ENCODE measurements at regions not wholly inside any gene's neighbourhood (a gene's known extent, or its start where the extent isn't known, plus 50 kb on each side); places are given as distances from the start of the nearest gene placed in this dataset.
"Not testable (repeated sequence)": the region's sequence is repeated elsewhere in the genome, so short reads cannot be mapped to it uniquely, and the experiment has no call there.

DNA sequence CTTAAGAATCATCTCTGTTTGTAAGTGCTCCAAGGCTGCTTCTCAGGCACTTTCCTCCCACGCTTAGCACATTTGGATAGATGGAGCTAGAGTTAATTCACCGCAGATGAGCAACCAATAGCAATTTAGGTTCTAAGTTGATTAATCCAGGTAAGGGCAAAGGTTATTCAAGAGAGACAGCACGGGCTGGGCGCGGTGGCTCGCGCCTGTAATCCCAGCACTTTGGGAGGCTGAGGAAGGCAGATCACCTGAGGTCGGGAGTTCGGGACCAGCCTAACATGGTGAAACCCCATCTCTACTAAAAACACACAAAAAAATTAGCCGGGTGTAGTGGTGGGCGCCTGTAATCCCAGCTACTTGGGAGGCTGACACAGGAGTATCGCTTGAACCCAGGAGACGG, 54.5 kb upstream of the UNC13C start:
- DNase-seq = not testable (repeated sequence)

GRCh38 chr15:53918180-53919079, 59.8 kb upstream of the UNC13C start:
- no peak for DNase-seq

GRCh38 chr15:53917109-53917508, 61.1 kb upstream of the UNC13C start:
- DNase-seq = no peak

DNA sequence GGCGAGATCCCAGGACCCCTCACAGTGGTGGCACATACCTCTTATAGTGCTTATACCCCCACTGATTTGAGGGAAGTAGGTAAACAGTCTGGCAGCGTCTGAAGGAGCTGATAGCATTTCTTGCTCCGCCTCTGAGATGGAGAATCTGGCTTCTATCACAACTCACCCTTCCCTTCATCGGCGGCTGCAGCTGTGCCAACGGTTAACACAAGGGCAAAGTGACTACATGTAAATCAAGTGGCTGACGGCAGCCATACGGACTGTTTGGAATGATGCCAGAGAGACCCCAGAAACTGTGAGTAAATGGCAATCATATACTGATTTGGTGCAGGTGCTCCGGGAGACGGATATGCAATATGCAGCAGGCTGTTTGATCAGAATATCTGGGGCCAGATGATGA, 66.8 kb upstream of the UNC13C start:
- no peak for DNase-seq

- DNase-seq = no peak
These were observed 67.4 kb upstream of the UNC13C start for GRCh38 chr15:53910852-53911251.

DNA sequence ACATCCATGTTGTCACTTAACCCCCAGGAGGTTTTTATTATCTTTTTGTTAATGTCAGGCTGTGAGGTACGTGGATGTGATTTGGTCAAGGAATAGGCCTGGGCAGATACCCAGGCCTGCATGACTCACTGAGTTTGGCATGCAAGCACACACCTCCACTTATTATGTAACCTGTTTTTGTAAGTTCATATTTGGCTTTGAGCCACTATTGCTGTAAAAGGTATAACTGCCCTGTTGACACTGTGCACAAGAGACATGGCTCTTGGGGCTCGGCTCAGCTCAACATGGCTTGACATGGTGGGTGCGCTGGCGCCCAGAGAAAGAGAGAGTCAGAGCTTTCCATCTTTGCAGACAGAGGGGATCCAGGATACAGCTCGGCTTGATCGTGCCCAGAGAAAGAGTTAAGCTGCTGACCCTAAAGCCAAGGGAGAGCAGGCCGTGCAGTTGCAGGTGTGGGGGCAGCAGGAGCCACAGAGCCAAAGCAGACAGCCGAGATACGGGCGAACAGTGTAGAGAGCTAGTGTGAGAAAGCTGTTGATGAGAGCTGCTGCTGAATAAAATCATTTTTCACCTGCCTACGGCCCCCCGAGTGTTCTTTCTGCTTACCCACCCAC, 67.9 kb upstream of the UNC13C start:
- DNase-seq = no peak

DNA sequence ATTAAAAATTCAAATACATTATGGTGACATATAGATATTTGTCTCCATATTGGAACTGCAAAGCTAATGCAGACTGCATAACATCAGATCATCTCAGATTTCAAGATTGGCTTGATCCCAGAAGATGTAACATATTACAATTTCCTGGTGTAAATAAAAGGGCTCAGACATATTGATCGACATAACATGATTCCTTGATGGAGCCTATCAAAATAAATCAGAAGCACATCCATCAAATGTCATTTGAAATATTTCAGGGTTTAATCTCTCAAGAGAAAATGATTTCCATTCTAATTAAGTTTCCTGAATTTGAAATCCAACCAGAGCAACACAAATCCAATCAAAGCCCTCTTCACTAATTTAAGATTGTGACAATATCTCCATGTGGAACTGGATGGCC, 75.1 kb upstream of the UNC13C start:
- no peak for DNase-seq

DNA sequence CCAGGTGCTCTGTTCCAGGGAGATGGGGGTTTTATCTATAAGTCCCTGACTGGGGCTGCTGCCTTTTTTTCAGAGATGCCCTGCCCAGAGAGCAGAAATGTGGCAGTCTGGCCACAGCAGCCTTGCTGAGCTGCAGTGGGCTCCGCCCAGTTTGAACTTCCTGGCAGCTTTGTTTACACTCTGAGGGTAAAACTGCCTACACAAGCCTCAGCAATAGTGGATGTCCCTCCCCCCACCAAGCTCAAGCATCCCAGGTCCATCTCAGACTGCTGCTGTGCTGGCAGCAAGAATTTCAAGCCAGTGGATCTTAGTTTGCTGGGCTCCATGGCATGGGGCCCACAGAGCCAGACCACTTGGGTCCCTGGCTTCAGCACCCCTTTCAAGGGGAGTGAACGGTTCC, 84.8 kb upstream of the UNC13C start:
- not testable (repeated sequence) for DNase-seq

DNA sequence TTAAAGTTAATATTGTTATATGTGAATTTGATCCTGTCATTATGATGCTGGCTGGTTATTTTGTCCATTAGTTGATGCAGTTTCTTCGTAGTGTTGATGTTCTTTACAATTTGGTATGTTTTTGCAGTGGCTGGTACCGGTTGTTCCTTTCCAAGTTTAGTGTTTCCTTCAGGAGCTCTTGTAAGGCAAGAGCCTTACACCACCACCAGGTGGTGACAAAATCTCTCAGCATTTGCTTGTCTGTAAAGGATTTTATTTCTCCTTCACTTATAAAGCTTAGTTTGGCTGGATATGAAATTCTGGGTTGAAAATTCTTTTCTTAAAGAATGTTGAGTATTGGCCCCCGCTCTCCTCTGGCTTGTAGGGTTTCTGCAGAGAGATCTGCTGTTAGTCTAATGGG, 86.4 kb upstream of the UNC13C start:
- not testable (repeated sequence) for DNase-seq

- DNase-seq = no peak
These were observed 93.8 kb upstream of the UNC13C start for GRCh38 chr15:53884441-53884840.

DNA sequence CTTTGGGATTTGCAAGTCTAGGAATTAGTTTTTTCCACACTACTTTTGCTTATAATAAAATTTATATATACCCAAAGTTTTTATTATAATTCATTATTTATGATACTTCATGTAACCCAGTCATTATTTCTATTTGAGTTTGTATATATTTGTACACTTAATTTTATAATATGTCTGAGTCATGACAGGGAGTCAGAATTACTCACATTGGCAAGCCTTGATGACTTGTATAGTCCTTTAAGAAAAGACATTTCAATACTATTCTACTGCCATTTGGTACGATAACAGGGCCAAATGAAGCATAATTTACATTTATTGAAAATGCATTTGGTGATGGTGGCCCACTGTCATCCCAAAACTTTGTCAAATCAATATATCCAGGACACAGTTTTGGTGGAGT, 95.9 kb upstream of the UNC13C start:
- DNase-seq = no peak

- DNase-seq = no peak
These were observed 97.9 kb upstream of the UNC13C start for GRCh38 chr15:53880357-53880756.

GRCh38 chr15:53875711-53876110, 102.5 kb upstream of the UNC13C start:
- no peak for DNase-seq

DNA sequence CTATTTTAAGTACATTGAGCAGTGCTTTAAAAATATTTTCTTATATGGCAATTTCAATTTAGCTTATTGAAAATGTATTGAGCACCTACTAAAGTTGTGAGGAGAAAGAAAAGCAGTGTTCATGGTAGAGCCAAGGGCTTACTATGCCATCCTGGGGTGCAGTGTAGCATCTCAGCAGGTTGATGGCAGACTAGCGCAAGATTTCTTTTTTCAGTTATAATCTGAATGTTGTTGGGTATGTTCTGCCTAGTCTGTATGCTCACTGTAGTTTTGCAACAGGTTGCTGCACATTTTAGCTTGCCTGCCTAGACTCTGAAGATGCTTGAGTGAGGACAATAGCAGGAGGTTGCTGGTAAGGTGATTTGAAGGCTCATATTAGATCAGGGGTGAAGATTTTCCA, 103.1 kb upstream of the UNC13C start:
- no peak for DNase-seq

- peak; percentile 7 for DNase-seq
These were observed 105.8 kb upstream of the UNC13C start for GRCh38 chr15:53872410-53872809.

- DNase-seq = no peak
These were observed 108.5 kb upstream of the UNC13C start for GRCh38 chr15:53869806-53870073.

GRCh38 chr15:53869044-53869805, 109.0 kb upstream of the UNC13C start:
- DNase-seq = no peak

DNA sequence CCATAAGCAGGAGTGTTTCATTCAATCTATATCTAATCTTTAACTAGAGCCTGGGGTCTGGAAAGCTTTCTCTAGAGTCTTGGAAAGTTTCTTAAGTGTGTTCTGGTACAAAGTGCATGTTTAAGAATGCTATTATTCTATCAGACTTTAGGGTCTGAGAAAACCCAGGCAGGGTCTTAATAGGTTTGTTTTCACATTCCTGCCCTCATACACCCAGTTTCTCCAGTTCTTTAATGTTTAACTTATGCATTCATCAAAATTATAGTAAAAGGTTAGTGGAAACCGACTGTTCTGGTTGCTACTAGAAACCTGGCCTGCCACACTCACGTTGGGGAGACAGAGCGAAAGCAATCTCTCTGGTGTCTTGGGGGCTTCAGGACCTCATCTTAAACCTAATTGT, 102.9 kb upstream of the WDR72 start:
- no peak for DNase-seq

DNA sequence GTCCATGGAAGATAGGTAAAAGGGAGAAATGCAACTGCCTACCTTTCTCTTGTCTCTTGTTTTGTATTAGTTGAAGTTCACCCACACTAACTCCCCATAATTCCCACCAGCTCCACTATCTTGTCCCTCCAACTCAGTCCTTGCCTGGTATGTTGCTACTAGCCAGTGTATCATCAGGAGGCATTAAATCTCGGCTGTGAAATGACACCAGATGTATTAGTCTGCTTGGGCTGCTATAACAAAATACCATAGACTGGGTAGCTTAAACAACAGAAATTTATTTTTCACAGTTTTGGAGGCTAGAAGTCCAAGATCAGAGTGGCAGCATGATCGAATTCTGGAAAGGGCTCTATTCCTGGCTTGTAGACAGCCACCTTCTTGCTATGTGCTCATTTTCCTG, 102.3 kb upstream of the WDR72 start:
- no peak for DNase-seq

DNA sequence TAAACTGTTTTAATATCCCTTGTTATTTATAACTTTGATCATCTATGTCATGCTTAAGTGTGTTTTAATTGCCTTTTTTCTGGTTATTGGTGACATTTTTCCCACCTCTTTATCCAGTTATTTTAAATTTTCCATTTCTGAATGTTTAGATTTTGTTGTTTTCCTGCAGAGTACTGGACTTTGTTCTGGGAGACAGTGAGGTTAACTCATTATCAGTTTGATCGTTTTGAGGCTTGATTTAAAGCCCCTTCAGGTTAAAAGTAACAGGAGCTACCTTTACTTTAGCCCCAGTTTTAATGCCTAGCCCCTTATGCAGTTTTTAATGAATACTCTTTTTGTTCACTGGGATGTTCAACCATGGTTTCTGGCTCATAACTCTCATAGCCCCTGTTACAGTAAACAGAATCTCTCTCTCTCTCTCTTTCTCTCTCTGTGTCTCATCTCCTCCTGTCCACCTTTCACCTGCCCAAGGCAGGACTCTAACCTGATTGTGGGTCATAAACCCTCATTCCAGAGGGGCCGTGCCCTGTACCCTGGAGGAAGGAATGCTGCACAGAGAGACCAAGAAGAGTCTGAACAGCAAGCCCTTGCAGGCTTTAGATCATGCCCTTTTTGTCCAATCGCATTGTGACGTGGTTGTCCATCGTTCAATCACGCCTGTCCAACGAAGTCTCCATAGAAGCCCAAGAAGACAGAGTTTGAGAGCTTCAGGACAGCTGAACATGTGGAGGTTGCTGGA, 91.8 kb upstream of the WDR72 start:
- no peak for DNase-seq

DNA sequence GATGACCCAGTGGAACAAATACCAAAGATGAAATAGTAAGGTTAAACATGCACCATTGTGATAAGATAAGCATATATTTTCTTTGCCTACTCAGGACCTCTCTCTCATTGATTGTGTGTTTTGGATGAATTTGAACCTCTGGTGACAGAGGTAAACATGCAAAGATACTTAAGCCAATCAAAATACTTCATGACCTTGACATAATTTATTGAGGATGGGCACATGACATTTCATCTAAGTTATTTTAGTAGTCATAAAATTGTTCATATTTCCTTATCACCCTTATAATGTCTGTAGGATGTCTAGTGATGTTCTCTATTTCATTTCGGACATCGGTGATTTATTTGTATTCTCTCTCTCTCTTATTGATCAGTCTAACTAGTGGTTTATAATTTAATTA, 88.3 kb upstream of the WDR72 start:
- DNase-seq = no peak

- DNase-seq = no peak
These were observed 85.2 kb upstream of the WDR72 start for GRCh38 chr15:53844634-53845033.

GRCh38 chr15:53843869-53844569, 84.6 kb upstream of the WDR72 start:
- no peak for DNase-seq
